Liver (tissue), 8 donors: ENCODE measurements at regions not wholly inside any gene's neighbourhood (a gene's known extent, or its start where the extent isn't known, plus 50 kb on each side); places are given as distances from the start of the nearest gene placed in this dataset.

Experiments used
- DNase-seq: peaks from one replicate; pipeline ENCODE4 v3.0.0-alpha.2; 2017; ENCODE audit warnings: low spot score
- H3K27ac ChIP-seq, 2 donors: one replicate each; pipeline ENCODE4 v1.7.0; 2013; ENCODE audit warnings: inconsistent platforms in 2 of 2, low read length in 2 of 2, control low read depth in 1 of 2, low read depth in 1 of 2, mild to moderate bottlenecking in 1 of 2
- H3K27me3 ChIP-seq, 4 donors: one replicate each; pipeline versions ENCODE4 v1.6.1 to v1.7.0; 2013; ENCODE audit warnings: low read length in 3 of 4, inconsistent platforms in 1 of 4, mild to moderate bottlenecking in 1 of 4, moderate library complexity in 1 of 4; ENCODE audit not compliant: control insufficient read depth in 4 of 4, insufficient read depth in 4 of 4
- H3K36me3 ChIP-seq, 4 donors: one replicate each; pipeline versions ENCODE4 v1.6.1 to v1.7.0; 2013; ENCODE audit warnings: low read length in 3 of 4, mild to moderate bottlenecking in 3 of 4, low read depth in 1 of 4, moderate library complexity in 1 of 4; ENCODE audit not compliant: control insufficient read depth in 4 of 4, insufficient read depth in 3 of 4
- H3K4me1 ChIP-seq, 4 donors: one replicate each; pipeline versions ENCODE4 v1.6.1 to v1.7.0; 2013; ENCODE audit warnings: low read length in 3 of 4, mild to moderate bottlenecking in 3 of 4, moderate library complexity in 1 of 4; ENCODE audit not compliant: control insufficient read depth in 4 of 4, insufficient read depth in 4 of 4
- H3K4me3 ChIP-seq, 3 donors: one replicate each; pipeline versions ENCODE4 v1.6.1 to v1.7.0; 2013; ENCODE audit warnings: low read length in 3 of 3, control low read depth in 1 of 3, low read depth in 1 of 3, mild to moderate bottlenecking in 1 of 3
- H3K9ac ChIP-seq, 2 donors: one replicate each; pipeline ENCODE4 v1.7.0; 2013; ENCODE audit warnings: low read length in 2 of 2, mild to moderate bottlenecking in 2 of 2, moderate library complexity in 2 of 2, control low read depth in 1 of 2, low read depth in 1 of 2
- H3K9me3 ChIP-seq, 4 donors: one replicate each; pipeline versions ENCODE4 v1.6.1 to v1.7.0; 2013; ENCODE audit warnings: low read length in 3 of 4; ENCODE audit not compliant: control insufficient read depth in 4 of 4
- ATF3 ChIP-seq: IDR thresholded peaks from 2 replicates; pipeline ENCODE4 v1.6.1; 2016; ENCODE audit warnings: antibody characterized with exemption
- CTCF ChIP-seq: fragments of 150-350 bp; IDR thresholded peaks from 2 replicates; pipeline ENCODE4 v1.5.1; 2017; ENCODE audit warnings: improper control_type of control experiment, low read depth, low read length; ENCODE audit not compliant: missing input control
- FOXA1 ChIP-seq: IDR thresholded peaks from 2 replicates; pipeline ENCODE4 v1.6.1; 2016; ENCODE audit warnings: antibody characterized with exemption
- FOXA2 ChIP-seq: IDR thresholded peaks from 2 replicates; pipeline ENCODE4 v1.6.1; 2016; ENCODE audit warnings: antibody characterized with exemption
- GABPA ChIP-seq, 2 donors: IDR thresholded peaks in 1 of 2; conservative IDR thresholded peaks in 1 of 2; 2 replicates each; pipeline ENCODE4 v1.6.1; 2016; ENCODE audit warnings: antibody characterized with exemption in 2 of 2, mild to moderate bottlenecking in 1 of 2, moderate library complexity in 1 of 2
- HNF4A ChIP-seq, 2 donors: conservative IDR thresholded peaks; 2 replicates each; pipeline ENCODE4 v1.6.1; 2016; ENCODE audit warnings: antibody characterized with exemption in 2 of 2, mild to moderate bottlenecking in 2 of 2
- HNF4G ChIP-seq: IDR thresholded peaks from 2 replicates; pipeline ENCODE4 v1.6.1; 2016; ENCODE audit warnings: antibody characterized with exemption
- JUND ChIP-seq, 2 donors: IDR thresholded peaks; 2 replicates each; pipeline ENCODE4 v1.6.1; 2016; ENCODE audit warnings: antibody characterized with exemption in 2 of 2
- MAX ChIP-seq: IDR thresholded peaks from 2 replicates; pipeline ENCODE4 v1.6.1; 2016; ENCODE audit warnings: antibody characterized with exemption
- NR2F2 ChIP-seq: IDR thresholded peaks from 2 replicates; pipeline ENCODE4 v1.6.1; 2016; ENCODE audit warnings: antibody characterized with exemption
- RAD21 ChIP-seq, 2 donors: IDR thresholded peaks; 2 replicates each; pipeline ENCODE4 v1.6.1; 2016; ENCODE audit warnings: antibody characterized with exemption in 2 of 2, mild to moderate bottlenecking in 2 of 2
- REST ChIP-seq: IDR thresholded peaks from 2 replicates; pipeline ENCODE4 v1.6.1; 2016; ENCODE audit warnings: antibody characterized with exemption, mild to moderate bottlenecking
- RXRA ChIP-seq, 2 donors: IDR thresholded peaks; 2 replicates each; pipeline ENCODE4 v1.6.1; 2017 to 2018; ENCODE audit warnings: antibody characterized with exemption in 2 of 2, mild to moderate bottlenecking in 1 of 2
- SP1 ChIP-seq: IDR thresholded peaks from 2 replicates; pipeline ENCODE4 v1.6.1; 2018; ENCODE audit warnings: antibody characterized with exemption, mild to moderate bottlenecking
- TAF1 ChIP-seq: conservative IDR thresholded peaks from 2 replicates; pipeline ENCODE4 v1.6.1; 2016; ENCODE audit warnings: antibody characterized with exemption, mild to moderate bottlenecking
- YY1 ChIP-seq: IDR thresholded peaks from 2 replicates; pipeline ENCODE4 v1.6.1; 2016; ENCODE audit warnings: antibody characterized with exemption, mild to moderate bottlenecking
- ZBTB33 ChIP-seq: IDR thresholded peaks from 2 replicates; pipeline ENCODE4 v1.6.1; 2016; ENCODE audit warnings: antibody characterized with exemption
- WGBS: extraction: QIAGEN DNeasy Blood & Tissue Kit; methylation state at CpG from one replicate; pipeline ENCODE4 v1.1.7; 2013; 5-methylcytosine and 5-hydroxymethylcytosine counted together
- donor health status: healthy.
- donor health status: healthy.
- donor health status: healthy.
- donor health status: healthy.
- donor health status: healthy.

- WGBS, result 83% methylated on average over 2 of the region's 2 CpGs
- no peaks in the 10 kb centered on the region for H3K9me3 ChIP-seq
- no peak for DNase-seq
- no peaks in the 10 kb centered on the region for H3K4me1 ChIP-seq
- H3K27me3 ChIP-seq, result no peaks in the 10 kb centered on the region
- no peak overlapping the region for H3K27ac ChIP-seq
- H3K36me3 ChIP-seq, result no peaks in the 10 kb centered on the region
- H3K9ac ChIP-seq, result no peak overlapping the region
- TF ChIP-seq JUND (IDR thresholded peaks at IDR 0.05), result no peak
- TF ChIP-seq HNF4G, result no peak
- TF ChIP-seq FOXA2, result no peak
- no peak for TF ChIP-seq GABPA (IDR thresholded peaks at IDR 0.05 in 1 of 2, conservative IDR thresholded peaks at IDR 0.05 in 1 of 2)
- no peak for TF ChIP-seq TAF1
- TF ChIP-seq RAD21 (IDR thresholded peaks at IDR 0.05), result no peak
- no peak for TF ChIP-seq FOXA1
- TF ChIP-seq ZBTB33, result no peak
- no peak overlapping the region for H3K4me3 ChIP-seq
These were observed 1291.9 kb upstream of the TENM3 start for GRCh38 chr4:180951312-180951711.

GRCh38 chr4:180953572-180953971, 1289.6 kb upstream of the TENM3 start:
- TF ChIP-seq ZBTB33, result no peak
- no peak for TF ChIP-seq REST
- no peak for TF ChIP-seq FOXA1
- TF ChIP-seq NR2F2, result no peak
- TF ChIP-seq MAX, result no peak
- TF ChIP-seq SP1, result no peak
- TF ChIP-seq YY1, result no peak
- no peak for TF ChIP-seq TAF1
- no peak for TF ChIP-seq RAD21 (IDR thresholded peaks at IDR 0.05)
- no peak for TF ChIP-seq JUND (IDR thresholded peaks at IDR 0.05)
- no peak for TF ChIP-seq FOXA2
- no peak for TF ChIP-seq HNF4G
- no peak for TF ChIP-seq ATF3
- no peak for TF ChIP-seq GABPA (IDR thresholded peaks at IDR 0.05 in 1 of 2, conservative IDR thresholded peaks at IDR 0.05 in 1 of 2)
- TF ChIP-seq HNF4A (conservative IDR thresholded peaks at IDR 0.05), result no peak
- no peak for TF ChIP-seq RXRA (IDR thresholded peaks at IDR 0.05)
- no peak for TF ChIP-seq CTCF

More at GRCh38 chr4:180953572-180953971, 1289.6 kb upstream of the TENM3 start:
- no peak overlapping the region for H3K9ac ChIP-seq
- no peaks in the 10 kb centered on the region for H3K36me3 ChIP-seq
- no peaks in the 10 kb centered on the region for H3K9me3 ChIP-seq
- no peak for DNase-seq
- WGBS, result 85% methylated on average over 4 of the region's 4 CpGs
- H3K4me3 ChIP-seq, result no peak overlapping the region
- H3K27me3 ChIP-seq, result no peaks in the 10 kb centered on the region
- no peaks in the 10 kb centered on the region for H3K4me1 ChIP-seq
- H3K27ac ChIP-seq, result no peak overlapping the region
